ENCODE measurements at regions not wholly inside any gene's neighbourhood (a gene's known extent, or its start where the extent isn't known, plus 50 kb on each side); places are given as distances from the start of the nearest gene placed in this dataset.

DNA sequence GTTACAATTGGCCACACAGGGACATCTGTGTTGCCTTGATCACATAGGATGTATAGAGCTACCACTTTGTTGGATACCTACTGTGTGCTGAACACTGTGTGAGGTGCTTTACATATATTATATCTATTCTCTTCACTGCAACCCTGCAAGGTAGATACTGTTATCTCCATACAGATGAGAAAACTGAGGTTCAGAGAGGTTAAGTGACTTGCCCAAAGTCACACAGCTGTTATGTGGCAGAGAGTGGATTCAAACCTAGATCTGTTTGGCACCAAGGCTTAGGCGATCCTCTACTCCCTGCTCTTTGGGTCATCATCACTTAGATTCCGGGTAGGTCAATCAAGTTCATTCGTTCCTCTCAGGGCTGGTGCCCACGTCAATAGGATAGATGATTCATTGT is 260.5 kb upstream of the IRX3 start:
- TF ChIP-seq, protein P1, sequence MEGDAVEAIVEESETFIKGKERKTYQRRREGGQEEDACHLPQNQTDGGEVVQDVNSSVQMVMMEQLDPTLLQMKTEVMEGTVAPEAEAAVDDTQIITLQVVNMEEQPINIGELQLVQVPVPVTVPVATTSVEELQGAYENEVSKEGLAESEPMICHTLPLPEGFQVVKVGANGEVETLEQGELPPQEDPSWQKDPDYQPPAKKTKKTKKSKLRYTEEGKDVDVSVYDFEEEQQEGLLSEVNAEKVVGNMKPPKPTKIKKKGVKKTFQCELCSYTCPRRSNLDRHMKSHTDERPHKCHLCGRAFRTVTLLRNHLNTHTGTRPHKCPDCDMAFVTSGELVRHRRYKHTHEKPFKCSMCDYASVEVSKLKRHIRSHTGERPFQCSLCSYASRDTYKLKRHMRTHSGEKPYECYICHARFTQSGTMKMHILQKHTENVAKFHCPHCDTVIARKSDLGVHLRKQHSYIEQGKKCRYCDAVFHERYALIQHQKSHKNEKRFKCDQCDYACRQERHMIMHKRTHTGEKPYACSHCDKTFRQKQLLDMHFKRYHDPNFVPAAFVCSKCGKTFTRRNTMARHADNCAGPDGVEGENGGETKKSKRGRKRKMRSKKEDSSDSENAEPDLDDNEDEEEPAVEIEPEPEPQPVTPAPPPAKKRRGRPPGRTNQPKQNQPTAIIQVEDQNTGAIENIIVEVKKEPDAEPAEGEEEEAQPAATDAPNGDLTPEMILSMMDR (IDR thresholded peaks at IDR 0.05; ENCODE audit: insufficient read depth, missing control alignments): no peak
- no peak for DNase-seq (ENCODE audit: insufficient read length, low spot score)
- FAIRE-seq: no peak

DNA sequence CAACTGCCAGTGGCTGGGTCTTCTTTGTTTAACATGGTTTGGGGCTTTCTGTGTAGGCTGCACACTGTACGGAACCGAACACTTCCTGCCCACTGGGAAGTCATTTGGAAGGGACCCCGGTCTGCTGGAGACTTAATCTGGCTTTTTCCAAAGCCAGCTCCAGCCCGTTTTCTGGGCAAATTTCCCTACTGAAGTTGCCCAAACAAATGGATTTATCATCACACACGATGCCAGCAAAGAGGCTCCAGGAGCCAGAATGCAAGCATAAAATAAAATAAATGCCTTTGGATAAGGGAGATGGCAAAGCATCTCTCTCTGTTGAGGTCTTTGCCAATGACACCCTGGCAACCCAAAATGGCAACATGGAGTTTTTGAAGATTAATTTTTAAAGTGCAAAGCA is 259.9 kb upstream of the IRX3 start:
- TF ChIP-seq, protein P1 (IDR thresholded peaks at IDR 0.05; ENCODE audit: insufficient read depth, missing control alignments): no peak
- FAIRE-seq (no peak), DNase-seq (ENCODE audit: insufficient read length, low spot score) (no peak)

GRCh38 chr16:54545854-54546511 is 259.4 kb upstream of the IRX3 start:
- FAIRE-seq (no peak), DNase-seq (ENCODE audit: insufficient read length, low spot score) (no peak)
- TF ChIP-seq, protein P1 (IDR thresholded peaks at IDR 0.05; ENCODE audit: insufficient read depth, missing control alignments): no peak

GRCh38 chr16:54544553-54545180 is 258.1 kb upstream of the IRX3 start:
- DNase-seq (ENCODE audit: insufficient read length, low spot score) (no peak), FAIRE-seq (no peak)
- TF ChIP-seq, protein P1 (IDR thresholded peaks at IDR 0.05; ENCODE audit: insufficient read depth, missing control alignments): no peak

GRCh38 chr16:54542805-54543505 is 256.4 kb upstream of the IRX3 start:
- TF ChIP-seq, protein P1 (IDR thresholded peaks at IDR 0.05; ENCODE audit: insufficient read depth, missing control alignments): no peak
- FAIRE-seq (no peak), DNase-seq (ENCODE audit: insufficient read length, low spot score) (no peak)

- TF ChIP-seq, protein P1 (IDR thresholded peaks at IDR 0.05; ENCODE audit: insufficient read depth, missing control alignments): no peak
- DNase-seq (ENCODE audit: insufficient read length, low spot score): no peak
- no peak for FAIRE-seq
Observed at GRCh38 chr16:54540525-54541180, 254.1 kb upstream of the IRX3 start.
